ENCODE measurements at regions not wholly inside any gene's neighbourhood (a gene's known extent, or its start where the extent isn't known, plus 50 kb on each side); places are given as distances from the start of the nearest gene placed in this dataset.

- H3K9me3 ChIP-seq (replicated peaks; ENCODE audit: control insufficient read depth, insufficient read depth, low read length), result no peaks in the 10 kb centered on the region
- dilution Hi-C loops (cut with MboI; ENCODE audit: extremely low pct_ligation_motif_present, low sequenced_read_pairs), result no loop called here
- no peaks in the 10 kb centered on the region for H4K20me1 ChIP-seq (replicated peaks; ENCODE audit: control insufficient read depth, extremely low read depth, insufficient read depth, low read length)
- TF ChIP-seq POLR2A (IDR thresholded peaks at IDR 0.05; ENCODE audit: low read depth, low read length) (peak; percentile 25), JUN (IDR thresholded peaks at IDR 0.05; ENCODE audit: borderline replicate concordance, insufficient read depth, insufficient read length, low read depth) (no peak)
- no peak overlapping the region for H3K9ac ChIP-seq (replicated peaks; ENCODE audit: extremely low read depth, insufficient read depth, low read length)
- no peaks in the 10 kb centered on the region for H3K9me1 ChIP-seq (replicated peaks; ENCODE audit: control insufficient read depth, extremely low read depth, insufficient read depth, low read length)
- ChIA-PET POLR2A (no interaction called here), CTCF (interaction anchor here (0.7 to 2.9 kb wide), 34 partner anchors 9 to 341 kb away, joined by 3 to 28 read pairs (median 4); no protein-coding TSS in a partner anchor)
- no peaks in the 10 kb centered on the region for H3K79me2 ChIP-seq (ENCODE audit: control insufficient read depth, insufficient read depth, low read length)
- no TSS peak for BruUV-seq (replicated peaks)
- H2AFZ ChIP-seq (ENCODE audit: low read depth, low read length), result peak overlapping the region; percentile 34
- DNase-seq (ENCODE audit: low read depth, low spot score) (no peak), FAIRE-seq (no peak)
- no peaks in the 10 kb centered on the region for H3K27me3 ChIP-seq (ENCODE audit: control insufficient read depth in 2 of 2, insufficient read depth in 2 of 2, low read length in 2 of 2)
- no peaks in the 10 kb centered on the region for H3K36me3 ChIP-seq (ENCODE audit: control insufficient read depth in 2 of 2, extremely low read depth in 1 of 2, insufficient read depth in 2 of 2, low read length in 2 of 2)
- H3K27ac ChIP-seq (ENCODE audit: insufficient read depth, low read depth, low read length), result no peak overlapping the region
- no peak overlapping the region for H3K4me2 ChIP-seq (ENCODE audit: insufficient read depth, low read length)
- no peak overlapping the region for H3K4me3 ChIP-seq (replicated peaks in 1 of 3; ENCODE audit: insufficient read depth in 1 of 3, low read depth in 1 of 3, low read length in 3 of 3)
- intact Hi-C loops (cut with micrococcal nuclease), result loop anchor here (1.0 to 5.0 kb wide), 8 partner anchors 54 to 321 kb away; no protein-coding TSS in a partner anchor
- peaks cover 24% of the 10 kb centered on the region for H3K4me1 ChIP-seq (ENCODE audit: control insufficient read depth, extremely low read depth, insufficient read depth, low read length)
These were observed 200.6 kb downstream of the JCAD start for GRCh38 chr10:29858702-29859267.

- intact Hi-C loops (cut with micrococcal nuclease) (loop anchor here (1.0 to 5.0 kb wide), 8 partner anchors 54 to 321 kb away; no protein-coding TSS in a partner anchor), dilution Hi-C loops (cut with MboI; ENCODE audit: extremely low pct_ligation_motif_present, low sequenced_read_pairs) (no loop called here)
- POLR2A ChIA-PET, result no interaction called here
These were observed 201.3 kb downstream of the JCAD start for GRCh38 chr10:29857843-29858701.

More at GRCh38 chr10:29857843-29858701, 201.3 kb downstream of the JCAD start:
- TF ChIP-seq FOS (IDR thresholded peaks at IDR 0.05; ENCODE audit: borderline replicate concordance, insufficient read depth, low read length) (no peak), POLR2AphosphoS5 (IDR thresholded peaks at IDR 0.05; ENCODE audit: insufficient read depth, low read depth, low read length) (peak; percentile 20), JUN (IDR thresholded peaks at IDR 0.05; ENCODE audit: borderline replicate concordance, insufficient read depth, insufficient read length, low read depth) (no peak), GATA2 (IDR thresholded peaks at IDR 0.05; ENCODE audit: insufficient read depth, insufficient read length, low read depth, low read length) (peak; percentile 15), CTCF (IDR thresholded peaks at IDR 0.05; ENCODE audit: extremely low read depth in 1 of 2, insufficient read depth in 1 of 2, low read depth in 1 of 2, low read length in 2 of 2) (peak; percentile 79 to 86)
- no peaks in the 10 kb centered on the region for H3K27me3 ChIP-seq (ENCODE audit: control insufficient read depth in 2 of 2, insufficient read depth in 2 of 2, low read length in 2 of 2)
- CTCF ChIA-PET, result interaction anchor here (0.7 to 2.9 kb wide), 39 partner anchors 9 to 340 kb away, joined by 3 to 28 read pairs (median 4); no protein-coding TSS in a partner anchor
- no peaks in the 10 kb centered on the region for H3K79me2 ChIP-seq (ENCODE audit: control insufficient read depth, insufficient read depth, low read length)
- no peaks in the 10 kb centered on the region for H3K9me3 ChIP-seq (replicated peaks; ENCODE audit: control insufficient read depth, insufficient read depth, low read length)
- H3K4me3 ChIP-seq (replicated peaks in 1 of 3; ENCODE audit: insufficient read depth in 1 of 3, low read depth in 1 of 3, low read length in 3 of 3), result no peak overlapping the region
- H3K4me2 ChIP-seq (ENCODE audit: insufficient read depth, low read length), result peak overlapping the region; percentile 49
- FAIRE-seq (peak; percentile 88), DNase-seq (ENCODE audit: low read depth, low spot score) (peak; percentile 92)
- no peaks in the 10 kb centered on the region for H3K36me3 ChIP-seq (ENCODE audit: control insufficient read depth in 2 of 2, extremely low read depth in 1 of 2, insufficient read depth in 2 of 2, low read length in 2 of 2)
- peaks cover 21% of the 10 kb centered on the region for H3K4me1 ChIP-seq (ENCODE audit: control insufficient read depth, extremely low read depth, insufficient read depth, low read length)
- H4K20me1 ChIP-seq (replicated peaks; ENCODE audit: control insufficient read depth, extremely low read depth, insufficient read depth, low read length), result no peaks in the 10 kb centered on the region
- BruUV-seq (replicated peaks), result no TSS peak
- H3K27ac ChIP-seq (ENCODE audit: insufficient read depth, low read depth, low read length), result no peak overlapping the region
- no peak overlapping the region for H3K9ac ChIP-seq (replicated peaks; ENCODE audit: extremely low read depth, insufficient read depth, low read length)
- H2AFZ ChIP-seq (ENCODE audit: low read depth, low read length), result peak overlapping the region; percentile 84
- no peaks in the 10 kb centered on the region for H3K9me1 ChIP-seq (replicated peaks; ENCODE audit: control insufficient read depth, extremely low read depth, insufficient read depth, low read length)

Data from endothelial cell of umbilical vein (primary cell).